Neural cell (in vitro differentiated cells): ENCODE measurements at regions not wholly inside any gene's neighbourhood (a gene's known extent, or its start where the extent isn't known, plus 50 kb on each side); places are given as distances from the start of the nearest gene placed in this dataset.
A peak's percentile ranks its signal among the peaks of the same experiment; 100 is the strongest.

Experiments
- H2AFZ ChIP-seq: fragments of 200-600, 300-800 bp; sonication (generic), shearing (Covaris generic); 2 replicates; pipeline ENCODE4 v1.6.0; 2014; ENCODE audit warnings: low read depth, mild to moderate bottlenecking, antibody characterized with exemption, low read length, moderate library complexity
- H3F3A ChIP-seq: fragments of 200-600 bp; shearing (Covaris generic); 2 replicates; pipeline ENCODE4 v1.6.1; 2016; ENCODE audit warnings: mild to moderate bottlenecking, moderate library complexity, mixed read lengths, antibody characterized with exemption, low read length; ENCODE audit not compliant: insufficient read depth, poor library complexity, severe bottlenecking
- H3K27ac ChIP-seq: fragments of 200-600, 300-800 bp; sonication (generic), shearing (Covaris generic); 2 replicates; pipeline ENCODE4 v1.5.1; 2014; ENCODE audit warnings: mild to moderate bottlenecking, low read length, moderate library complexity
- H3K27me3 ChIP-seq: fragments of 300-800, 200-600 bp; sonication (generic), shearing (Covaris generic); 2 replicates; pipeline ENCODE4 v1.6.0; 2014; ENCODE audit warnings: mild to moderate bottlenecking, low read depth, low read length, moderate library complexity; ENCODE audit not compliant: insufficient read depth
- H3K36me3 ChIP-seq: fragments of 300-800, 200-600 bp; sonication (generic), shearing (Covaris generic); 2 replicates; pipeline ENCODE4 v1.5.1; 2014; ENCODE audit warnings: mild to moderate bottlenecking, antibody characterized with exemption, low read length, moderate library complexity; ENCODE audit not compliant: insufficient read depth
- H3K4me2 ChIP-seq: fragments of 300-800, 200-600 bp; sonication (generic), shearing (Covaris generic); 2 replicates; pipeline ENCODE4 v1.6.0; 2014; ENCODE audit warnings: mild to moderate bottlenecking, low read length
- H3K4me3 ChIP-seq: fragments of 300-800, 200-600 bp; sonication (generic), shearing (Covaris generic); 2 replicates; pipeline ENCODE4 v1.5.1; 2014; ENCODE audit warnings: mild to moderate bottlenecking, low read length, moderate library complexity
- H3K79me2 ChIP-seq: fragments of 200-600 bp; shearing (Covaris generic); replicated peaks from 2 replicates; pipeline ENCODE4 v1.6.0; 2014; ENCODE audit warnings: mild to moderate bottlenecking, low read length, moderate library complexity; ENCODE audit not compliant: insufficient read depth
- H3K9ac ChIP-seq: fragments of 300-800, 200-600 bp; sonication (generic), shearing (Covaris generic); 2 replicates; pipeline ENCODE4 v1.6.1; 2016; ENCODE audit warnings: mild to moderate bottlenecking, low read length, mixed read lengths
- H3K9me2 ChIP-seq: fragments of 200-600 bp; shearing (Covaris generic); 2 replicates; pipeline ENCODE4 v1.6.1; 2016; ENCODE audit warnings: mild to moderate bottlenecking, low read length, mixed read lengths; ENCODE audit not compliant: insufficient read depth
- H3K9me3 ChIP-seq: fragments of 200-600, 300-800 bp; sonication (generic), shearing (Covaris generic); 2 replicates; pipeline ENCODE4 v1.6.1; 2016; ENCODE audit warnings: mild to moderate bottlenecking, mixed run types, low read length, moderate library complexity, mixed read lengths
- H4K20me1 ChIP-seq: fragments of 200-600 bp; shearing (Covaris generic); 2 replicates; pipeline ENCODE4 v1.6.1; 2016; ENCODE audit warnings: mild to moderate bottlenecking, mixed run types; ENCODE audit not compliant: insufficient read depth
- CTCF ChIP-seq: fragments of 450-650 bp; IDR thresholded peaks from 2 replicates; pipeline ENCODE4 v1.5.1; 2014; ENCODE audit warnings: antibody characterized with exemption, mild to moderate bottlenecking, moderate library complexity; ENCODE audit not compliant: poor library complexity, severe bottlenecking
- EP300 ChIP-seq: fragments of 450-650 bp; conservative IDR thresholded peaks from 2 replicates; pipeline ENCODE4 v1.6.1; 2014; ENCODE audit warnings: antibody characterized with exemption, mild to moderate bottlenecking, moderate library complexity; ENCODE audit not compliant: poor library complexity, severe bottlenecking
- EZH2 ChIP-seq: fragments of 200-600, 300-800 bp; shearing (Covaris generic), sonication (generic); IDR thresholded peaks from 2 replicates; pipeline ENCODE4 v1.6.1; 2014; ENCODE audit warnings: antibody characterized with exemption, low read length, borderline replicate concordance, mild to moderate bottlenecking; ENCODE audit not compliant: insufficient read depth, poor library complexity, severe bottlenecking
- MXI1 ChIP-seq: fragments of 450-650 bp; conservative IDR thresholded peaks from 2 replicates; pipeline ENCODE4 v1.6.1; 2014; ENCODE audit warnings: antibody characterized with exemption, mild to moderate bottlenecking; ENCODE audit not compliant: poor library complexity, severe bottlenecking
- POLR2AphosphoS5 ChIP-seq: IDR thresholded peaks from 2 replicates; pipeline ENCODE4 v1.6.1; 2012
- RAD21 ChIP-seq: fragments of 450-650 bp; conservative IDR thresholded peaks from 2 replicates; pipeline ENCODE4 v1.6.1; 2014; ENCODE audit warnings: antibody characterized with exemption, mild to moderate bottlenecking, moderate library complexity
- REST ChIP-seq: IDR thresholded peaks from 2 replicates; pipeline ENCODE4 v1.6.1; 2012; ENCODE audit warnings: borderline replicate concordance
- SMC3 ChIP-seq: fragments of 450-650 bp; conservative IDR thresholded peaks from 2 replicates; pipeline ENCODE4 v1.6.1; 2014; ENCODE audit warnings: antibody characterized with exemption, mild to moderate bottlenecking, moderate library complexity; ENCODE audit not compliant: poor library complexity
- TAF1 ChIP-seq: IDR thresholded peaks from 2 replicates; pipeline ENCODE4 v1.6.1; 2012; ENCODE audit warnings: low read depth

GRCh38 chr5:39570403-39571027 lies 145.7 kb upstream of the DAB2 start:
- no peaks in the 10 kb centered on the region for H3F3A ChIP-seq
- no peaks in the 10 kb centered on the region for H3K9me2 ChIP-seq
- H3K79me2 ChIP-seq = no peaks in the 10 kb centered on the region
- no peaks in the 10 kb centered on the region for H3K9me3 ChIP-seq
- no peak overlapping the region for H3K4me3 ChIP-seq
- no peak overlapping the region for H3K9ac ChIP-seq
- no peaks in the 10 kb centered on the region for H3K27me3 ChIP-seq
- no peak for TF ChIP-seq EZH2
- TF ChIP-seq MXI1 = no peak
- TF ChIP-seq SMC3 = peak; percentile 81
- peak; percentile 77 for TF ChIP-seq RAD21
- peak; percentile 77 for TF ChIP-seq CTCF
- no peaks in the 10 kb centered on the region for H4K20me1 ChIP-seq
- no peak overlapping the region for H3K27ac ChIP-seq
- H2AFZ ChIP-seq = no peak overlapping the region
- no peaks in the 10 kb centered on the region for H3K36me3 ChIP-seq
- H3K4me2 ChIP-seq = no peak overlapping the region

GRCh38 chr5:39569857-39570256 lies 145.1 kb upstream of the DAB2 start:
- Histone ChIP-seq H3F3A (no peaks in the 10 kb centered on the region), H3K4me3 (no peak overlapping the region), H3K4me2 (no peak overlapping the region), H3K27ac (no peak overlapping the region), H3K9ac (no peak overlapping the region), H2AFZ (no peak overlapping the region), H3K36me3 (no peaks in the 10 kb centered on the region), H3K9me3 (no peaks in the 10 kb centered on the region), H3K9me2 (no peaks in the 10 kb centered on the region), H4K20me1 (no peaks in the 10 kb centered on the region), H3K79me2 (no peaks in the 10 kb centered on the region), H3K27me3 (no peaks in the 10 kb centered on the region)
- no peak for TF ChIP-seq TAF1
- TF ChIP-seq EP300 = no peak
- TF ChIP-seq REST = no peak
- no peak for TF ChIP-seq MXI1
- TF ChIP-seq RAD21 = no peak
- no peak for TF ChIP-seq CTCF
- no peak for TF ChIP-seq SMC3
- no peak for TF ChIP-seq POLR2AphosphoS5
- TF ChIP-seq EZH2 = no peak
